Astrocyte of the hippocampus (primary cell): ENCODE measurements at regions not wholly inside any gene's neighbourhood (a gene's known extent, or its start where the extent isn't known, plus 50 kb on each side); places are given as distances from the start of the nearest gene placed in this dataset.
A peak's percentile ranks its signal among the peaks of the same experiment; 100 is the strongest.
"Not testable (repeated sequence)": the region's sequence is repeated elsewhere in the genome, so short reads cannot be mapped to it uniquely, and the experiment has no call there.

ENCODE experiments used
- DNase-seq: peaks from one replicate; pipeline ENCODE4 v3.0.0; 2011; ENCODE audit warnings: low read depth, low spot score

- DNase-seq: peak; percentile 48
Observed at GRCh38 chr11:109933126-109933525, 160.1 kb upstream of the ZC3H12C start.

GRCh38 chr11:109934151-109934550 is 159.0 kb upstream of the ZC3H12C start:
- DNase-seq: no peak

GRCh38 chr11:109936661-109937180 is 156.5 kb upstream of the ZC3H12C start:
- DNase-seq: no peak

DNA sequence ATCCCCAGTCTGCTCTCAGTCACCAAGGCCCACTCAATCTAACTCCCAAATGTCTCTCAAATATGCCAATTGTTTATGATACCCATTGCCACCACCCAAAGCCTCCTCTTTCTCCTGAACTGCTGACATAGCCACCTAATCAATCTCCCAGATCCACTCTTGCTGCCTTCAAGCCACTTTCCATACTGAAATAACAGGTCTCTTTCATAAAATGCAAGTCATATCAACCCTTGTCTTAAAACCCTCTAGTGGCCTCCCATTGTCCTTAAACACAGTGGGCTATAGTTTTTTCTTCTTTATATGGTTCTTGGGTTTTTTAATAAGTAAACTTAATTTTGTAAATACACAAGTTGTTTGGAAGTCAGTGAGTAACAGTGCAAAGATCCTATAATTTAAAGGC is 155.2 kb upstream of the ZC3H12C start:
- no peak for DNase-seq

- peak; percentile 90 for DNase-seq
Observed at GRCh38 chr11:109939166-109939810, 153.9 kb upstream of the ZC3H12C start.

GRCh38 chr11:109940816-109941215 is 152.4 kb upstream of the ZC3H12C start:
- peak; percentile 46 for DNase-seq

GRCh38 chr11:109945626-109946321 is 147.4 kb upstream of the ZC3H12C start:
- DNase-seq: no peak

DNA sequence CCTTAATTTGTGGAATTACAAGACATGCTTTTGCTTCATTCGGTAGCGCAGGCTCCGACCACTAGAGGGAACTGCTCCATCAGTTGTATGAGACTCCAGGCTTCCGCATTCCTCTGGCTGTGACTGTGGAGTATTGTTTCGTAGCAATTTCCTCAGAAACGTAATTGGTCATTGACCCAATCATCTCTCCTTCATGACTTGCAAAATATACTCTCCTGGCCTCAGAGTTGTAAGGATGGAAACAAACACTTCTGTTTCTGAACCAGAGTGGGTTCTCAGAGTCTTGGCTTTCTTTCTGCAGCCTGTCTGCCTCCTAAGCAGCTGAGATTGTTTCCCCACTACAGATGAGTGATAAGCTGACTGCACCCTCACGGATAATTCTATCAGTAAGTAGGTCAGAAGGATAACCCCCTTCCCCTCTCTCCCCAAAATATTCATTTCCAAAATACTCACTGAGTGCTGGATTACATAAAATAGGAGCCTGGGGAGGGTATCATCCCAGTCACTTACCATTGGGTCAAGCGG is 146.8 kb upstream of the ZC3H12C start:
- DNase-seq: peak; percentile 96

DNA sequence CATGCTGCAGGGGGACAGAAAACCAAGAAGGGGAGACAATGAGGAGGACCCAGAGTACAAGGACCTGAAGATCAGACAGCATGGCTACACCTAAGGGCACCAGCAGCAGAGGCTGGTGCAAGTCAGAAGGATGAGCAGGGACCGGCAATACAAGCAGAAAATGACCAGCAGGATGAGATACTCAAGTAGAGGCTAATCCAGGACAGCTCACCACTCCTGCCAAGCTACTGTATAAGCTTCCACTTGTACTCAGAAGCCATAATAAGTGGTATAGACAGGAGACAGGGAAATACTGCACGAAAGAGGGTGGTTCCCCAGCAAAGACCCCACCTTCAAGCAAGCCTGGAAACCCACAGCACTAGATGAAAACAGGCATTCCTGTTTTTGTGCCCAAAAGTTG is 138.7 kb upstream of the ZC3H12C start:
- DNase-seq: no peak

GRCh38 chr11:109956124-109956793 is 136.9 kb upstream of the ZC3H12C start:
- DNase-seq: no peak

- DNase-seq: no peak
Observed at GRCh38 chr11:109957000-109957399, 136.2 kb upstream of the ZC3H12C start.

GRCh38 chr11:109957601-109958000 is 135.6 kb upstream of the ZC3H12C start:
- DNase-seq: no peak

DNA sequence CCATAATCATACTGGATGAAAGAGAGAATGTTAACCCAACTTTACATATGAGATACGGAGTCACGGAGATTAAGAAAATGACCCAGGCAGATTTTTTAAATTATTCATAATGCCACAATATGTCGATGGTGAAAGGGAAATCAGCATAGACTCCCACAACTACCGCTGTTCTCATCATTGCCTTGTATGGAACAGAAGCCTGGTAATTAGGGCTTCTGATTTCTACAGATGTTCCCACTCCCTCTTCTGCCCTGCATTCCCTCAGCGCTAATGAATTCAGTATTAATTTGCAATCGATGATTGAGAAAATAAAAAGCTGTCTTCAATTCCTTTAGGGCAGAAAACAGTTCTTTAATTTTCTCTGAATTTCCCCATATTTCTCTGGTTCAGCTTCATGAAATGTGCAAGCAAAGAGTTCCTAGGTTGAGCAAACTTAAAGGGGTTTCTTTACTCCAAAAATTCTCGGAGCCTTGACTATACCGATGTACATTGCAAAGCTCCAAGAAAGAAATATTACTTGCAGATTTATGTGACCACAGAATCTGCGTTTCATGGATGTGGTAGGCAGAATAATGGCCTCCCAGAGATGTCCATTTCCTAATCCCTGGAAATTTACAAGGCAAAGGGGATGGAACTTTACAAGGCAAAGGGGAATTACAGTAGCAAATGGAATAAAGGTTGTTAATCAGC is 134.9 kb upstream of the ZC3H12C start:
- no peak for DNase-seq

GRCh38 chr11:109958821-109959166 is 134.4 kb upstream of the ZC3H12C start:
- DNase-seq: no peak

- peak; percentile 94 for DNase-seq
Observed at GRCh38 chr11:109960831-109961230, 132.4 kb upstream of the ZC3H12C start.

- no peak for DNase-seq
Observed at GRCh38 chr11:109961261-109961660, 131.9 kb upstream of the ZC3H12C start.

- DNase-seq: no peak
Observed at GRCh38 chr11:109963101-109963500, 130.1 kb upstream of the ZC3H12C start.

GRCh38 chr11:109964487-109964886 is 128.7 kb upstream of the ZC3H12C start:
- DNase-seq: no peak

DNA sequence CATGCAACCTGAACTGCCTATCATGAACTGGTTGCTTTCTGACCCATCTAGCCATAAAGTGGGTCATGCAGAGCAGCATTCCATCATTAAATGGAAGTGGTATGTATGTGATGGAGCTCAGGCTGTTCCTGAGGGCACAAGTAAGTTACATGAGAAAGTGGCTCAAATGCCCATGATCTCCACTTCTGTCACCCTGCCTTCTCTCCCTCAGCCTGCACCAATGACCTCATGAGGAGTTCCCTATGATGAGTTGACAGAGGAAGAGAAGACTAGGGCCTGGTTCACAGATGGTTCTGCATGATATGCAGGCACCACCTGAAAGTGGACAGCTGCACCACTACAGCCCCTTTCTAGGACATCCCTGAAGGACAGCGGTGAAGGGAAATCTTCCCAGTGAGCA is 127.7 kb upstream of the ZC3H12C start:
- not testable (repeated sequence) for DNase-seq

GRCh38 chr11:109965926-109966325 is 127.3 kb upstream of the ZC3H12C start:
- DNase-seq: not testable (repeated sequence)

DNA sequence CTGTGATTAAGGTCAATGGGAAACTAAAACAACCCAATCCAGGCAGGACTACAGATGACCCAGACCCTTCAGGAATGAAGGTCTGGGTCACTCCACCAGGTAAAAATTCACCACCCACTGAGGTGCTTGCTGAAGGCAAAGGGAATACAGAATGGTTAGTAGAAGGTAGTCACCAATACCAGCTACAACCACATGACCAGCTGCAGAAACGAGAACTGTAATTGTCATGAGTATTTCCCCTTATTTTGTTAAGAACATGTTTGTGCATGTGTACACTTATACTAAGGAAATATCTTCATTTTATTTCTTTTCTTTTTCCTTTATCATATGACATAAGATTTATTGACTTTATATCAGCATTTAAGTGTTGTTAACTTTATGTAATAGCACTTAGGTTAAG is 126.1 kb upstream of the ZC3H12C start:
- not testable (repeated sequence) for DNase-seq

DNA sequence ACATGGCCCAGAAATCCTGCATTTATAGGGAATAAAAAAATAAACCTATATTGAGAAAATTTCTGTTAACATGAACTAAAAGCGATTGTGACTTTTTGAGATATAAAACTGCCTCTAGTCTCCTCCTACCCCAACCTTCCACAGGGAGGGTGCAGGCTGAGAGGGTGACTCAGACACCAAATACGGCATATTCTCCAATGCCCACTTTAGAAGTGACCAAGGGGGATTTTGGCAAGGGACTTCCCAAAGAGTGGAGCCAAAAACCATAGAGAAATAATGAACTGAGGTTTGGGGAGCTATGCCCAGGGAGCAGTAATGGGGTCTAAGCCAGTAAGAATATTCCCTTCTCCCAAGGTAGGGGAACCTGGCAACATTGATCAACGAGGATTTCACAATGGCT is 124.9 kb upstream of the ZC3H12C start:
- DNase-seq: no peak
